ENCODE measurements at regions not wholly inside any gene's neighbourhood (a gene's known extent, or its start where the extent isn't known, plus 50 kb on each side); places are given as distances from the start of the nearest gene placed in this dataset.

- Mint-ChIP-seq H3K27me3 (ENCODE audit: unreplicated experiment) (peaks cover 6% of the 10 kb centered on the region), H3K9me3 (ENCODE audit: unreplicated experiment) (no peaks in the 10 kb centered on the region), H3K4me1 (ENCODE audit: unreplicated experiment) (peaks cover 4% of the 10 kb centered on the region), H3K27ac (ENCODE audit: unreplicated experiment) (no peak overlapping the region), H3K4me3 (ENCODE audit: unreplicated experiment) (no peak overlapping the region), H3K36me3 (ENCODE audit: low read depth, unreplicated experiment) (no peaks in the 10 kb centered on the region)
- DNase-seq (ENCODE audit: low spot score) = no peak
- TF ChIP-seq CTCF (IDR thresholded peaks at IDR 0.05; ENCODE audit: unreplicated experiment) = no peak
Measured at GRCh38 chr2:238651306-238652052, 196.4 kb upstream of the TWIST2 start.

DNA sequence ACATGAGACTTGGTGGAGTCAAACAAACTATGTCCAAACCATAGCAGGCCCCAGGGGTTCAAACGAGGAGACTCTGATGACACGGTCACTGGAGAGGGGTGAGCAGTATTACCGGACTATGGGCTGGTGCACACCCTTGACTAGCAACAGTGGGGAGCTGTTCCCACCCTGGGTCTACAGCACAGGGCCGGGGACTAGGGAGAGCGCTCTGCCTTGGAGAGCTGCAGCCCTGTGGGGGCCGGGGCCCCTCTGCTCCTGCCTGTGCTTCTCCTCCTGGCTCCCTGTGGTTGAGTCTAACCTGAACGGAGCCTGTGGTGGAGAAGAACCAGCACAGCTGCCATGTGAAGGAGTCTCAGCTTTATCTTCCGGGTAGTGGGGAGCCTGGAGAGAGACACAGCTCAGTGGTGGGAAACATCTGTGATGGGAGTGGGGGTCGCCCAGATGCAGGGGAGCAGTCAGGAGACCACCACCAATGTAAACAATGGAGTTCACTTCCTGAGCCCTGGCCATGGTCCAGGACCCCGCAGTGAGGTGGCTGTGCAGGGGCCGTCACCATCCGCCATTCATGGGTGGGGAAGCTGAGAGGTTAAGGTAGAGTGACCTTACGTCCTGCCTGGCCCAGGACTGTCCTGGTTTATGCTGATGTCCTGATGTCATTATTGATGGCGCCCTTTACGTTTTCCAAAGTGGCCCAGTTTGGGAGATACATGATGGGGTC lies 195.7 kb upstream of the TWIST2 start:
- Mint-ChIP-seq H3K4me1 (ENCODE audit: unreplicated experiment) (peaks cover 4% of the 10 kb centered on the region), H3K27ac (ENCODE audit: unreplicated experiment) (no peak overlapping the region), H3K27me3 (ENCODE audit: unreplicated experiment) (peaks cover 6% of the 10 kb centered on the region), H3K4me3 (ENCODE audit: unreplicated experiment) (peak overlapping the region; percentile 74), H3K9me3 (ENCODE audit: unreplicated experiment) (no peaks in the 10 kb centered on the region), H3K36me3 (ENCODE audit: low read depth, unreplicated experiment) (no peaks in the 10 kb centered on the region)
- TF ChIP-seq CTCF (IDR thresholded peaks at IDR 0.05; ENCODE audit: unreplicated experiment) = no peak
- no peak for DNase-seq (ENCODE audit: low spot score)

DNA sequence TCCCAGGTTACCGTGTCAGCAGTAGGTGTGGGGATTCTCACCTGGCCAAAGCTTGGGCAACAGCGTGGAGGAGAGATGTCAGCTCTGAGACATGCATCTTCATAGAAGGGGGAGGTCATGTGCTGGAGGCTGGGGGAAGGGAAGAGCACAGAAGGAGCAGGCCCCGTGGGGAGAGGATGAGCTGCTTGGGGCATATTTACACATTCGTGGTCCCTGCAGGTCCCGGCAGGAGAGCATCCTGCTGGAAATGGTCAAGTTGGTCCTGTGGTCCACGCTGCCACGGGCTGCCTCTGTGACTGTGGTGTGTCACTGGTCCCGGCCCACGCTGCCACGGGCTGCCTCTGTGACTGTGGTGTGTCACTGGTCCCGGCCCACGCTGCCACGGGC lies 195.1 kb upstream of the TWIST2 start:
- no peak for TF ChIP-seq CTCF (IDR thresholded peaks at IDR 0.05; ENCODE audit: unreplicated experiment)
- Mint-ChIP-seq H3K4me3 (ENCODE audit: unreplicated experiment) (peak overlapping the region; percentile 74), H3K27me3 (ENCODE audit: unreplicated experiment) (peaks cover 6% of the 10 kb centered on the region), H3K36me3 (ENCODE audit: low read depth, unreplicated experiment) (no peaks in the 10 kb centered on the region), H3K9me3 (ENCODE audit: unreplicated experiment) (no peaks in the 10 kb centered on the region), H3K4me1 (ENCODE audit: unreplicated experiment) (peaks cover 4% of the 10 kb centered on the region), H3K27ac (ENCODE audit: unreplicated experiment) (no peak overlapping the region)
- no peak for DNase-seq (ENCODE audit: low spot score)

DNA sequence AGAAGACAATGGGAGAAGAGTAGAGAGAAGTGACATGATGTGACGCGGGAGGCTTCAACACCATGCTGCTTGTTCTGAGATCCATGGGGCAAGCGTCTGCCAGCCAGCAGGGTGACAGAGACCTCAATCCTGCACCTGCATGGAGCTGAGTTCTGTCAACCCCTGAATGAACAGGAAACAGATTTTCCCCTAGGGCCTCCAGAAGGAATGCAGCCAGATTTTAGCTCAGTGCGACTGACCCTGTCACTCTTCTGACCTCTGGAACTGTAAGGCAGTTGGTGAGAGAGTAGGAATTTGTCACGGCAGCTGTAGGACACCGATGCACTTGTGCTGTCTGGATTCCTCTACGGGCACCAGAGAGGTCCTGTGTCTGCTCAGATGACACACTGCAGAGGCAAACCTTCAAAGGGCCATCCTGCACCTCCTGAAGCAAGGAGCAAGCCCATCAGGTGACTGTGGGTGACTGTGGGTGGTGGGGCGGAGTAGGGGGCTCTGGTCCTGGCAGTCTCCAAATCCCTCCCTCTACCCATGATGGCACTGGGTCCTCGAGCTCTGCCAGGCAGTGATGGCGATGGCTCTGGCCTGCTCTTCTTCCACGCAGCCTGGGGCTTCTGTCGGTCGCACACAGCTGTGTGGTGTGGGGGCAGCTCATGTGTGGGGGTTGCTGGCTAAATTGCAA lies 194.3 kb upstream of the TWIST2 start:
- H3K9me3 Mint-ChIP-seq (ENCODE audit: unreplicated experiment) = no peaks in the 10 kb centered on the region
- peaks cover 4% of the 10 kb centered on the region for H3K4me1 Mint-ChIP-seq (ENCODE audit: unreplicated experiment)
- no peak for DNase-seq (ENCODE audit: low spot score)
- no peak for TF ChIP-seq CTCF (IDR thresholded peaks at IDR 0.05; ENCODE audit: unreplicated experiment)
- no peak overlapping the region for H3K27ac Mint-ChIP-seq (ENCODE audit: unreplicated experiment)
- no peaks in the 10 kb centered on the region for H3K36me3 Mint-ChIP-seq (ENCODE audit: low read depth, unreplicated experiment)
- no peak overlapping the region for H3K4me3 Mint-ChIP-seq (ENCODE audit: unreplicated experiment)
- peaks cover 7% of the 10 kb centered on the region for H3K27me3 Mint-ChIP-seq (ENCODE audit: unreplicated experiment)

All from endothelial cell (in vitro differentiated cells).